IMR-90 (cell line): ENCODE measurements at regions not wholly inside any gene's neighbourhood (a gene's known extent, or its start where the extent isn't known, plus 50 kb on each side); places are given as distances from the start of the nearest gene placed in this dataset.

ENCODE experiments used
- CEBPB ChIP-seq: IDR thresholded peaks from 2 replicates; pipeline ENCODE4 v1.6.1; 2012; ENCODE audit warnings: low read depth, low read length, improper control_type of control experiment
- CTCF ChIP-seq: conservative IDR thresholded peaks from 2 replicates; pipeline ENCODE4 v1.5.1; 2012; ENCODE audit warnings: mild to moderate bottlenecking, low read depth, low read length, improper control_type of control experiment
- RAD21 ChIP-seq: IDR thresholded peaks from 2 replicates; pipeline ENCODE4 v1.6.1; 2012; ENCODE audit warnings: low read length, improper control_type of control experiment
- TF ChIP-seq, protein P1 (sequence below): fragments of 150-350 bp; IDR thresholded peaks from 2 replicates; pipeline ENCODE4 v1.6.1; 2017; ENCODE audit warnings: mild to moderate bottlenecking, antibody characterized with exemption, low read length, low read depth

DNA sequence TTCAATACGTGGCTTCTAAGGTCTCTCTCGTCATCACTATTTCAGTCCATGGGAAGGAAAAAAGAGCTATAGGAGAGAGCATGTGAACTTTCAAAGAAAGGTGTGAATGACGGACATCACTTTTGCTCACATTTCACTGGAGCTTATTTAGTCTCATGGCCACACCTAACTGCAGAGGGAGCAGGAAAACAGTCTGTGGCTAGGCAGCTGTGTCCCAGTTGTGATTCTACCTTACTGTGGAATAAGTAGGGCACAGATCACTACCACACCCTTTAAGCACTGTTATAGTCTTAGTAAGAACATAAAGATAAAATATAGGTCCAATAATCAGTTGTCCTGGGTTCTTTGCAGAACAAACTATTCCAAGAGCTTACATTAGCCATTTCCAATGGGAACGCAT is 192.9 kb downstream of the NRIP1 start:
- TF ChIP-seq RAD21, result no peak
- TF ChIP-seq CTCF, result no peak
- TF ChIP-seq, protein P1, sequence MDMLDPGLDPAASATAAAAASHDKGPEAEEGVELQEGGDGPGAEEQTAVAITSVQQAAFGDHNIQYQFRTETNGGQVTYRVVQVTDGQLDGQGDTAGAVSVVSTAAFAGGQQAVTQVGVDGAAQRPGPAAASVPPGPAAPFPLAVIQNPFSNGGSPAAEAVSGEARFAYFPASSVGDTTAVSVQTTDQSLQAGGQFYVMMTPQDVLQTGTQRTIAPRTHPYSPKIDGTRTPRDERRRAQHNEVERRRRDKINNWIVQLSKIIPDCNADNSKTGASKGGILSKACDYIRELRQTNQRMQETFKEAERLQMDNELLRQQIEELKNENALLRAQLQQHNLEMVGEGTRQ, result no peak
- TF ChIP-seq CEBPB, result no peak
